ENCODE measurements at regions not wholly inside any gene's neighbourhood (a gene's known extent, or its start where the extent isn't known, plus 50 kb on each side); places are given as distances from the start of the nearest gene placed in this dataset.

DNA sequence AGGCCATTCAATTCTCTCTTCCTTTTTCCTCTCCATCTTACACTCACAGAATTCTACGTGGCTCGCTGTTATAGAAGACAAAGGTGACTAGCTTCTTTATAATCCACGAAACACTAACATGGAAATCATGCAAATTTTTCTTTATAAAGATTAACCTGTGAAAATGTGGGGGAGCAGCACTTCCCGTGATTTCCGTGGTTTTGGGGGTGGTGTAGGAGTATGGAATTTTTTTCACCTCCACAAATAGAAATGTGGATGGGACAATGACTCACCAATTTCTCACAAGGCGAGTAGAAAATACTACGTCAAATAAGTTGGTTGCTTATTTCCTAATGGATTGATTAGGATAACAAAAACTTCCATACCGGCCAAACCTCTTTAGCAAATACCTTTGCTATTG, 719.2 kb upstream of the TENM3 start:
- no peak for TF ChIP-seq EZH2 (optimal IDR thresholded peaks at IDR 0.05; ENCODE audit: low read depth, low read length)
- TF ChIP-seq, protein P1, sequence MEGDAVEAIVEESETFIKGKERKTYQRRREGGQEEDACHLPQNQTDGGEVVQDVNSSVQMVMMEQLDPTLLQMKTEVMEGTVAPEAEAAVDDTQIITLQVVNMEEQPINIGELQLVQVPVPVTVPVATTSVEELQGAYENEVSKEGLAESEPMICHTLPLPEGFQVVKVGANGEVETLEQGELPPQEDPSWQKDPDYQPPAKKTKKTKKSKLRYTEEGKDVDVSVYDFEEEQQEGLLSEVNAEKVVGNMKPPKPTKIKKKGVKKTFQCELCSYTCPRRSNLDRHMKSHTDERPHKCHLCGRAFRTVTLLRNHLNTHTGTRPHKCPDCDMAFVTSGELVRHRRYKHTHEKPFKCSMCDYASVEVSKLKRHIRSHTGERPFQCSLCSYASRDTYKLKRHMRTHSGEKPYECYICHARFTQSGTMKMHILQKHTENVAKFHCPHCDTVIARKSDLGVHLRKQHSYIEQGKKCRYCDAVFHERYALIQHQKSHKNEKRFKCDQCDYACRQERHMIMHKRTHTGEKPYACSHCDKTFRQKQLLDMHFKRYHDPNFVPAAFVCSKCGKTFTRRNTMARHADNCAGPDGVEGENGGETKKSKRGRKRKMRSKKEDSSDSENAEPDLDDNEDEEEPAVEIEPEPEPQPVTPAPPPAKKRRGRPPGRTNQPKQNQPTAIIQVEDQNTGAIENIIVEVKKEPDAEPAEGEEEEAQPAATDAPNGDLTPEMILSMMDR (IDR thresholded peaks at IDR 0.05; ENCODE audit: low read length), result no peak
- no peak for TF ChIP-seq EZH2phosphoT487 (IDR thresholded peaks at IDR 0.05; ENCODE audit: low read length)
- no peaks in the 10 kb centered on the region for H3K4me1 ChIP-seq (ENCODE audit: low read length)
- no peak overlapping the region for H3K27ac ChIP-seq (ENCODE audit: low read length)
- no peak overlapping the region for H2AFZ ChIP-seq (ENCODE audit: low read length)
- no peak overlapping the region for H3K9ac ChIP-seq (ENCODE audit: low read length)
- no peaks in the 10 kb centered on the region for H3F3A ChIP-seq (ENCODE audit: insufficient read depth, low read length)
- H4K20me1 ChIP-seq (ENCODE audit: insufficient read depth, low read length), result no peaks in the 10 kb centered on the region
- H3K36me3 ChIP-seq (replicated peaks; ENCODE audit: insufficient read depth, low read length), result no peaks in the 10 kb centered on the region
- H3K9me2 ChIP-seq (replicated peaks; ENCODE audit: insufficient read depth, low read length), result no peaks in the 10 kb centered on the region
- H3K9me3 ChIP-seq (replicated peaks; ENCODE audit: insufficient read depth, low read length), result no peaks in the 10 kb centered on the region
- no peak overlapping the region for H3K4me3 ChIP-seq (ENCODE audit: low read length)
- DNase-seq, result no peak
- H3K27me3 ChIP-seq (replicated peaks; ENCODE audit: insufficient read depth, low read length), result no peaks in the 10 kb centered on the region
- H3K4me2 ChIP-seq (ENCODE audit: low read depth, low read length), result no peak overlapping the region
- H3K79me2 ChIP-seq (ENCODE audit: low read length), result no peaks in the 10 kb centered on the region

DNA sequence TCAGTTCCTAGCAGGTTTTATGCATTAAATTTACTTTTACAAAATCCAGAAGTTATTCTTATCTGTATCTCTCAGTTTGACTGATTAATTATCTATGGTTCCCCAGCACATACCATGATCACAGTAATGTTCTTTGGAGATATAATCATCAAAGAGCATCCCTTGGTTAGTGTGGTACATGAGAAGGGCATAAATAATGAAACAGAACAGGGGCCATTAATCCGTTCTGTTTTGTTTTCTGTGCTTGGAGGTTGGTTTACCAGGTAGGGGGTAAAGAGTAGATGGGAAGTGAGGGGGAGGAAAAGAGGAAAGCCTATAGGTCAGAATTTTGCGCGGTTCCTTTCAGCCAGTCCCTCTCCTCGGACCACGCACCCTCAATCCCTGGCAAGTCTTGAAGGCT, 718.7 kb upstream of the TENM3 start:
- H2AFZ ChIP-seq (ENCODE audit: low read length), result no peak overlapping the region
- H3F3A ChIP-seq (ENCODE audit: insufficient read depth, low read length), result no peaks in the 10 kb centered on the region
- no peaks in the 10 kb centered on the region for H3K9me2 ChIP-seq (replicated peaks; ENCODE audit: insufficient read depth, low read length)
- H3K4me3 ChIP-seq (ENCODE audit: low read length), result no peak overlapping the region
- H3K36me3 ChIP-seq (replicated peaks; ENCODE audit: insufficient read depth, low read length), result no peaks in the 10 kb centered on the region
- no peaks in the 10 kb centered on the region for H3K27me3 ChIP-seq (replicated peaks; ENCODE audit: insufficient read depth, low read length)
- no peaks in the 10 kb centered on the region for H4K20me1 ChIP-seq (ENCODE audit: insufficient read depth, low read length)
- H3K4me1 ChIP-seq (ENCODE audit: low read length), result no peaks in the 10 kb centered on the region
- no peak overlapping the region for H3K27ac ChIP-seq (ENCODE audit: low read length)
- H3K79me2 ChIP-seq (ENCODE audit: low read length), result no peaks in the 10 kb centered on the region
- TF ChIP-seq EZH2 (optimal IDR thresholded peaks at IDR 0.05; ENCODE audit: low read depth, low read length) (no peak), EZH2phosphoT487 (IDR thresholded peaks at IDR 0.05; ENCODE audit: low read length) (no peak)
- TF ChIP-seq, protein P1 (IDR thresholded peaks at IDR 0.05; ENCODE audit: low read length), result no peak
- no peak overlapping the region for H3K4me2 ChIP-seq (ENCODE audit: low read depth, low read length)
- no peak overlapping the region for H3K9ac ChIP-seq (ENCODE audit: low read length)
- no peak for DNase-seq
- H3K9me3 ChIP-seq (replicated peaks; ENCODE audit: insufficient read depth, low read length), result no peaks in the 10 kb centered on the region

DNA sequence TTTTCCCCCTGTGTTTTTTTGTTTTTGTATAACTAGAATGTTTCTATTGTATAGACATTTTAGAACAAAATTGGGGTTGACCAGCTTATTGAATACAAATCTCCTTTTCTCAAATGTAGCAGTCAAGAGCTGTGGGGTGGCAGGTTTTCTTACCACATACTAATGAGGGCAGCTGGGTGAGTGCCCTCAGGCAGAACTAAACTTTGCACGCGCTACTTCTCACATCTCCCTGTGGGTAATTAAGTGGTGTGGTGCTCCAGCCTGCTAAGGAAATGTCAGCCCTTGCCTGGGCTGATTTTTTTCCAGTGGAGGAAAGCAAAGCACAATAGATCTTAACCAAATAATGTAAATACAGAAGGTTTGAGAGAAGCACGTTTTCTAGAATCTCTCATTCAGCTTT, 717.6 kb upstream of the TENM3 start:
- Histone ChIP-seq H3K4me1 (ENCODE audit: low read length) (no peaks in the 10 kb centered on the region), H3K79me2 (ENCODE audit: low read length) (no peaks in the 10 kb centered on the region), H3K9ac (ENCODE audit: low read length) (no peak overlapping the region), H3F3A (ENCODE audit: insufficient read depth, low read length) (no peaks in the 10 kb centered on the region), H2AFZ (ENCODE audit: low read length) (no peak overlapping the region), H3K4me3 (ENCODE audit: low read length) (no peak overlapping the region), H4K20me1 (ENCODE audit: insufficient read depth, low read length) (no peaks in the 10 kb centered on the region), H3K27me3 (replicated peaks; ENCODE audit: insufficient read depth, low read length) (no peaks in the 10 kb centered on the region), H3K4me2 (ENCODE audit: low read depth, low read length) (no peak overlapping the region), H3K9me3 (replicated peaks; ENCODE audit: insufficient read depth, low read length) (no peaks in the 10 kb centered on the region), H3K27ac (ENCODE audit: low read length) (no peak overlapping the region), H3K36me3 (replicated peaks; ENCODE audit: insufficient read depth, low read length) (no peaks in the 10 kb centered on the region), H3K9me2 (replicated peaks; ENCODE audit: insufficient read depth, low read length) (no peaks in the 10 kb centered on the region)
- TF ChIP-seq EZH2 (optimal IDR thresholded peaks at IDR 0.05; ENCODE audit: low read depth, low read length), result no peak
- TF ChIP-seq EZH2phosphoT487 (IDR thresholded peaks at IDR 0.05; ENCODE audit: low read length), result no peak
- TF ChIP-seq, protein P1 (IDR thresholded peaks at IDR 0.05; ENCODE audit: low read length), result no peak
- no peak for DNase-seq

All from MM.1S (cell line).